Stomach (tissue), 8 donors: ENCODE measurements at regions not wholly inside any gene's neighbourhood (a gene's known extent, or its start where the extent isn't known, plus 50 kb on each side); places are given as distances from the start of the nearest gene placed in this dataset.
A peak's percentile ranks its signal among the peaks of the same experiment; 100 is the strongest.

Experiments used
- DNase-seq, 2 donors: peaks; one replicate each; pipeline versions ENCODE4 v3.0.0 to v3.0.0-alpha.2; 2013 to 2019
- H3K27ac ChIP-seq, 5 donors: fragments of 200-600 bp in 4 of 5; sonication (generic) in 4 of 5; one replicate each; pipeline ENCODE4 v1.5.1; 2013 to 2019; ENCODE audit warnings: mild to moderate bottlenecking in 1 of 5, moderate library complexity in 1 of 5
- H3K27me3 ChIP-seq, 3 donors: fragments of 200-600 bp; sonication (generic); one replicate each; pipeline ENCODE4 v1.5.1; 2017 to 2019; ENCODE audit warnings: mixed run types in 1 of 3
- H3K36me3 ChIP-seq, 4 donors: fragments of 200-600 bp; sonication (generic); 1 replicate in 3 of 4; 2 replicates in 1 of 4; pipeline ENCODE4 v1.5.1; 2016 to 2019
- H3K4me1 ChIP-seq, 4 donors: fragments of 200-600 bp; sonication (generic); one replicate each; pipeline ENCODE4 v1.5.1; 2016 to 2019
- H3K4me3 ChIP-seq, 4 donors: fragments of 200-600 bp; sonication (generic) in 3 of 4; one replicate each; pipeline ENCODE4 v1.5.1; 2016 to 2019; ENCODE audit warnings: mild to moderate bottlenecking in 1 of 4
- H3K9me3 ChIP-seq, 4 donors: fragments of 200-600 bp; sonication (generic); one replicate each; pipeline ENCODE4 v1.5.1; 2016 to 2019
- CTCF ChIP-seq, 7 experiments: fragments of 450-650 bp in 4 of 7; fragments of 200-600 bp in 3 of 7; sonication (generic) in 3 of 7; IDR thresholded peaks; one replicate each; pipeline ENCODE4 v1.5.1; 2016 to 2019; ENCODE audit warnings: antibody characterized with exemption in 7 of 7, control low read depth in 2 of 7, mild to moderate bottlenecking in 1 of 7
- EP300 ChIP-seq: sonication (generic); formaldehyde crosslinking; IDR thresholded peaks from one replicate; pipeline ENCODE4 v1.6.1; 2017; ENCODE audit warnings: antibody characterized with exemption
- POLR2A ChIP-seq, 4 donors: fragments of 450-650 bp; IDR thresholded peaks; one replicate each; pipeline ENCODE4 v1.6.1; 2016; ENCODE audit warnings: antibody characterized with exemption in 4 of 4, control low read depth in 2 of 4, mild to moderate bottlenecking in 1 of 4, moderate library complexity in 1 of 4
- POLR2AphosphoS5 ChIP-seq, 3 donors: sonication (generic); formaldehyde crosslinking; IDR thresholded peaks; one replicate each; pipeline ENCODE4 v1.6.1; 2016; ENCODE audit warnings: antibody characterized with exemption in 3 of 3
- WGBS, 5 donors: extraction: QIAGEN DNeasy Blood & Tissue Kit in 3 of 5; methylation state at CpG; one replicate each; pipeline versions ENCODE4 v1.1.5 to v1.1.7; 2013 to 2018; 5-methylcytosine and 5-hydroxymethylcytosine counted together
- intact Hi-C: fragments of 100-400 bp; cut with DNase I; formaldehyde crosslinking; loops from one replicate; pipeline ENCODE4 v1.15.1; 2023; ENCODE audit warnings: low total_unique reads
- donor health status: healthy with polysubstance abuse.
- donor health status: Bipolar disorder and iron deficiency.
- donor health status: healthy.

GRCh38 chr2:64862623-64863022 lies 126.6 kb upstream of the SLC1A4 start:
- intact Hi-C loops = loop anchor here (5.0 to 10.0 kb wide), 3 partner anchors 88 to 258 kb away; partner anchors contain the start of gene SERTAD2
- Histone ChIP-seq H3K4me1 (peaks cover 32 to 61% (median 53%) of the 10 kb centered on the region in 4 donors), H3K36me3 (no peaks in the 10 kb centered on the region), H3K27me3 (peaks cover 0 to 2% (median 0%) of the 10 kb centered on the region in 3 donors), H3K27ac (no peak overlapping the region), H3K4me3 (no peak overlapping the region), H3K9me3 (no peaks in the 10 kb centered on the region)
- DNase-seq = no peak
- TF ChIP-seq POLR2AphosphoS5 (IDR thresholded peaks at IDR 0.05) (no peak), CTCF (IDR thresholded peaks at IDR 0.05) (no peak), POLR2A (IDR thresholded peaks at IDR 0.05) (no peak), EP300 (no peak)
- 33 to 58% (median 44%) methylated on average over 1 of the region's 1 CpG for WGBS, 5 donors

- Histone ChIP-seq H3K4me1 (peaks cover 29 to 54% (median 46%) of the 10 kb centered on the region in 4 donors), H3K4me3 (no peak overlapping the region), H3K36me3 (no peaks in the 10 kb centered on the region), H3K27me3 (peaks cover 0 to 7% (median 0%) of the 10 kb centered on the region in 3 donors), H3K9me3 (no peaks in the 10 kb centered on the region), H3K27ac (no peak overlapping the region)
- DNase-seq = no peak
- TF ChIP-seq POLR2A (IDR thresholded peaks at IDR 0.05) (no peak), EP300 (no peak), CTCF (IDR thresholded peaks at IDR 0.05) (no peak), POLR2AphosphoS5 (IDR thresholded peaks at IDR 0.05) (no peak)
- 76 to 90% (median 88%) methylated on average over 4 of the region's 4 CpGs for WGBS, 5 donors
- intact Hi-C loops = loop anchor here (5.0 to 10.0 kb wide), 3 partner anchors 88 to 258 kb away; partner anchors contain the start of gene SERTAD2
These were observed 125.9 kb upstream of the SLC1A4 start for GRCh38 chr2:64863097-64863820.

GRCh38 chr2:64865073-64865830 lies 123.9 kb upstream of the SLC1A4 start:
- intact Hi-C loops = loop anchor here (10.0 kb wide), 2 partner anchors 90 to 260 kb away; no protein-coding TSS in a partner anchor
- Histone ChIP-seq H3K27me3 (peaks cover 0 to 7% (median 0%) of the 10 kb centered on the region in 3 donors), H3K4me1 (peaks cover 11 to 34% (median 26%) of the 10 kb centered on the region in 4 donors), H3K36me3 (no peaks in the 10 kb centered on the region), H3K4me3 (peak overlapping the region; percentile 59 to 71 (median 66)), H3K9me3 (no peaks in the 10 kb centered on the region), H3K27ac (peak overlapping the region; percentile 77 to 89 (median 87))
- DNase-seq = peak; percentile 75 to 86
- WGBS, 5 donors = 0 to 2% (median 1%) methylated on average over 35 to 67 of the region's 67 CpGs
- peak in 4 of 7 experiments; percentile 12 to 99 (median 78) for TF ChIP-seq CTCF (IDR thresholded peaks at IDR 0.05)
- TF ChIP-seq EP300 = no peak

DNA sequence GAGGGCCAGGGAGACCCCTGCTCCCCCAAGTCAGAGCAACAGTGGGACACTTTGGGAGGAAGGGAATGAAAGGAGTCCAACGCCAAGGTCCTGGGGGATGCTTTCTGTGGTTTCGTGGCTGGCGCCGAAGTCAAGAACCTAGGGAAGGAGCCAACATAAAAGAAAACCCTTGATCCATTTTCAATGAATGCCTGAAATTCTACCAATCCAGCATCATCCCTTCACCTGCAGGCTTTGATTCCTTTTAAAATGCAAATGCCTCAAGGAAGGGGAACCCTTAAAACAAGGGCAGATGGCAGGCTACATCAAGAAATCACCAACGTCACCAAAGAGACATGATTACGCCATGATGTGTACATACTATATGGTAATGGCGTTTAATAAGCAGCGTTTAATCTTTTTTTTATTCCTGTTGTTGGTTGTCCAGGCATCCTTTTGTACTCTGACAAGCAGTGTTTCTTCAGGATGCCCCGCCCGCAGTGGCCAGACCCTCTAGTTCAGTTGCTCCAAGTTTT lies 123.3 kb upstream of the SLC1A4 start:
- intact Hi-C loops = loop anchor here (10.0 kb wide), 2 partner anchors 91 to 261 kb away; no protein-coding TSS in a partner anchor

More for the DNA sequence above, 123.3 kb upstream of the SLC1A4 start:
- H3K27me3 ChIP-seq = peaks cover 0 to 7% (median 0%) of the 10 kb centered on the region in 3 donors
- H3K9me3 ChIP-seq = no peaks in the 10 kb centered on the region
- WGBS, 5 donors = 46 to 68% (median 48%) methylated on average over 7 to 10 of the region's 10 CpGs
- H3K27ac ChIP-seq = peak overlapping the region in 1 of 5 donors; percentile 87
- no peaks in the 10 kb centered on the region for H3K36me3 ChIP-seq
- DNase-seq = no peak
- peak overlapping the region; percentile 59 to 71 (median 66) for H3K4me3 ChIP-seq
- H3K4me1 ChIP-seq = peaks cover 9 to 28% (median 23%) of the 10 kb centered on the region in 4 donors
- peak in 2 of 7 experiments; percentile 34 to 38 for TF ChIP-seq CTCF (IDR thresholded peaks at IDR 0.05)
- TF ChIP-seq POLR2A (IDR thresholded peaks at IDR 0.05) = no peak
